ENCODE measurements at regions not wholly inside any gene's neighbourhood (a gene's known extent, or its start where the extent isn't known, plus 50 kb on each side); places are given as distances from the start of the nearest gene placed in this dataset.

DNA sequence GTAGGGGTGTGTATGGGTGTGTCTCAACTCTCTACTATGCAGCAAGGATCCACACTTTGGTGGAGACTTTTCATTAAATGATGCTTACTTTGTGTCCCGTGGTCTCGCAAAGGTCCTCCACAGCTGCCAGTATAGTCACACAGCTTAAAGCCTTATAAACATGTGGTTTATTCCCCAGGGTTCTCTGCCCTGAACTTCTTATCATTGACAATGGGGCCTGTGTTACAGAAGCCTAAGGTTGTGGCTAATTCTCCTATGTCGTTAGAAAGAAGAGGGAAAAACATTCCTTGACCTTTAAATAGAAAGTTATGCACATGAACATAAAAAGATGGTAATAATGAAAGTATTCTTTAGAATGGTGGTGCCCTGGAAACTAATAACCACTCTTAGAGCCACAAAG lies 201.4 kb downstream of the INHBA start:
- H3K4me1 Mint-ChIP-seq (ENCODE audit: low read depth): no peaks in the 10 kb centered on the region
- H3K9me3 Mint-ChIP-seq: peaks cover 6% of the 10 kb centered on the region
- no peak overlapping the region for H3K4me3 Mint-ChIP-seq
- H3K27me3 Mint-ChIP-seq: no peaks in the 10 kb centered on the region
- no peaks in the 10 kb centered on the region for H3K36me3 Mint-ChIP-seq
- POLR2A ChIA-PET: no interaction called here
- DNase-seq: no peak
- H3K27ac Mint-ChIP-seq: no peak overlapping the region
- CTCF ChIA-PET: no interaction called here
- intact Hi-C loops (cut with micrococcal nuclease): no loop called here

DNA sequence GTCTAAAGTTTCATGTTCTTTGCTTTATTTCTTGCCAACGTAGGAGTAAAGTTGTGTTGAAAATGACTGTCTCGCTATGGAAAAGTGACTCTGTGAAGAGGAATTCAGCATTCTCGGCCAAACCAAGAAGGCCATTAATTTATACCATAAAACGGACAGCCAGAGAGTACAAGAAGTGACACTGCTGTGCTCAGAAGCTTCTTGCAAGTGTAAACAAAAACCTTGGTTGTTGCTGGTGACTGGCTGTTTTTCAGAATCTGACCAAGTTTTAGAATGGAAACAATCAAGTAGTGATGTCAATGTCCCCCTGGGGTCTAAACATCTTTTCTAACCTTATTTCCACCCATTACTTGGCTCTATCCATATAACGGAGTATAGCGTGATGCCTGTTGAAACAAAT lies 201.9 kb downstream of the INHBA start:
- ChIA-PET CTCF (no interaction called here), POLR2A (no interaction called here)
- intact Hi-C loops (cut with micrococcal nuclease): no loop called here
- H3K36me3 Mint-ChIP-seq: no peaks in the 10 kb centered on the region
- no peak overlapping the region for H3K4me3 Mint-ChIP-seq
- no peaks in the 10 kb centered on the region for H3K27me3 Mint-ChIP-seq
- no peak for DNase-seq
- H3K27ac Mint-ChIP-seq: no peak overlapping the region
- peaks cover 6% of the 10 kb centered on the region for H3K9me3 Mint-ChIP-seq
- no peaks in the 10 kb centered on the region for H3K4me1 Mint-ChIP-seq (ENCODE audit: low read depth)

DNA sequence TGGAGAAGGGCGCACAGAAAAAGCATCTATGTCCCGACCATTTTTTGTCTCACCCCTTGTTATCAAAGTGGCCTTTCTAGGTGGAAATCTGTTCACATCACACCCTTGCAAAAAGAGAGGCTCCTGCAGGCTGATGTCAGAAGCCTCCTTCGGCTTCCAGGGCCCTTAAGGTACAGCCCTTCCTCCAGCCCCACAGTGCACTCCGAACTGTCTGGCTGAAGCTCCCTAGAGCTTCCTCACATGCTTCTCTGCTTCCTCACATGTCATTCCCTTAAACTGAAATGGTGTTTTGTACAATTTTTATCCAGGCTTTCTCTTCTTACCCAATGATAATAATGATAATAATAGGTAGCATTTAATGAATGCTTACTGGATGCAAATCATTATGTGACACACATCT lies 210.3 kb downstream of the INHBA start:
- ChIA-PET POLR2A (no interaction called here), CTCF (no interaction called here)
- Mint-ChIP-seq H3K36me3 (no peaks in the 10 kb centered on the region), H3K4me1 (ENCODE audit: low read depth) (no peaks in the 10 kb centered on the region), H3K27ac (no peak overlapping the region), H3K4me3 (no peak overlapping the region), H3K27me3 (no peaks in the 10 kb centered on the region), H3K9me3 (no peaks in the 10 kb centered on the region)
- intact Hi-C loops (cut with micrococcal nuclease): no loop called here
- DNase-seq: no peak

DNA sequence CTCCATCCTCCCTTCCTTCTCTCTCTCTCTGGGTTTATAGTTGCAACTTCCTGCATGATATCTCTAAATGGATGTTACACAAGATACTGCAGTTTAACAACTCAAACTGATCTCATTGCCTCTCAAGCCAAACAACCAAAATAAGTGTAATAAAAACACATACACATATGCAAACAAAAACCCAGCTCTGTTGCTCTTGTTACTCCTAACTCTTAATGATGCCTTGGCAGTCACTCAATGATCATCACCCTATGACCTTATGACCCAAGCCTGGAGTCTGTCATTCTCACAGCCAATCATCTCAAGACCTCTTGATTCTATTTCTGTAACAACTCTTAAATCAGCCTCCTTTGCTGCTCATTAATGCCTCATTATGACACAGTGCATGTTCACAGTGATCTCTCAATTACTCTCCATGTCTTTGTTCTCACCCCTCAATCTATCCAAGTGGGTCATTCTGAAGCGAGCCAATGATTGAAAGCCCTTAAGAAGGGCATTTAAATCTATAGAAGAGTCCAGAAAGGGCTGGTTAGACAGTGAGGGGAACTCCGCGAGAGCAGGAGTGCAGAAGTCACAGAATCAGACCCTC lies 210.9 kb downstream of the INHBA start:
- Mint-ChIP-seq H3K36me3 (no peaks in the 10 kb centered on the region), H3K9me3 (no peaks in the 10 kb centered on the region), H3K27me3 (no peaks in the 10 kb centered on the region), H3K4me3 (no peak overlapping the region), H3K4me1 (ENCODE audit: low read depth) (no peaks in the 10 kb centered on the region), H3K27ac (no peak overlapping the region)
- DNase-seq: no peak
- intact Hi-C loops (cut with micrococcal nuclease): no loop called here
- CTCF ChIA-PET: no interaction called here
- POLR2A ChIA-PET: no interaction called here

DNA sequence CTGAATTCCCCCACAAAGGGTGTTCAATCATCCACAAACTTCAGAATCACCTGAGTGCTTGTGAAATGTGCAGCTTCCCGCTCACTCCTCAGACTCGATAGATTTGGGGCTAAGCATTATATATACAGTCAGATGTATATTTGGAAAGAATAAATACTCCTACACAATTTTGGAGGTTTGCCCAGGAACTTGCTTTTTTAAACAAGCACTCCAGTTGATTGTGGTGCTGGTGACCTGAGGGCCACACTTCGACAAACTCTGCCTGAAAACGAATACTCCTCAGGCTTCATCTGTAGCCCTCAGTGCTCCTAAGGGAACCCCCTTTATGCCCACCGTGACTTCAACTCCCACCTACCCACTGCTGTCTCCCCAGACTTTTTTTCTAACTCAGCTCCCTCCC lies 211.6 kb downstream of the INHBA start:
- H3K36me3 Mint-ChIP-seq: no peaks in the 10 kb centered on the region
- no peak for DNase-seq
- intact Hi-C loops (cut with micrococcal nuclease): no loop called here
- no peak overlapping the region for H3K27ac Mint-ChIP-seq
- no peaks in the 10 kb centered on the region for H3K9me3 Mint-ChIP-seq
- no peaks in the 10 kb centered on the region for H3K4me1 Mint-ChIP-seq (ENCODE audit: low read depth)
- CTCF ChIA-PET: no interaction called here
- no peaks in the 10 kb centered on the region for H3K27me3 Mint-ChIP-seq
- no peak overlapping the region for H3K4me3 Mint-ChIP-seq
- POLR2A ChIA-PET: no interaction called here

DNA sequence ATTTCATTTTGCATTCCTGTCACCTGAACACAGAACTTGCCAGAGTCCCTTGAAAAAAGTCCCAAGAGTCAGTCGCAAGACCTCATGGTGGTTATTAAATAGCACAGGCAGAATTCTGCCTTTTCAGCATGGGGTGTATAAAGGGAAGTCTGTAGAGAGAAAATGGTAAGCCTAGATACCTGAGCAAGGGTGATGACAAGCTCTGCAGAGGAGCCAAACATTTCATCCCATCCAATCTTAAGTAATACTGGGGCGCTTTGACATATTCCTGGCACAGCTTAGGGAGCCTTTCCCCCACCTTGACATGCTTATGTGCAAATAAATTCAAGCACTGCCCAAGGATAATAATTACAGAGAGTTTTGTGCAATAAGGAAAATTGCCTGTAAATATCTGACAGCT lies 213.0 kb downstream of the INHBA start:
- no peak for DNase-seq
- intact Hi-C loops (cut with micrococcal nuclease): no loop called here
- Mint-ChIP-seq H3K36me3 (no peaks in the 10 kb centered on the region), H3K27me3 (no peaks in the 10 kb centered on the region), H3K27ac (no peak overlapping the region), H3K4me3 (no peak overlapping the region), H3K9me3 (peaks cover 2% of the 10 kb centered on the region), H3K4me1 (ENCODE audit: low read depth) (no peaks in the 10 kb centered on the region)
- ChIA-PET POLR2A (no interaction called here), CTCF (no interaction called here)

DNA sequence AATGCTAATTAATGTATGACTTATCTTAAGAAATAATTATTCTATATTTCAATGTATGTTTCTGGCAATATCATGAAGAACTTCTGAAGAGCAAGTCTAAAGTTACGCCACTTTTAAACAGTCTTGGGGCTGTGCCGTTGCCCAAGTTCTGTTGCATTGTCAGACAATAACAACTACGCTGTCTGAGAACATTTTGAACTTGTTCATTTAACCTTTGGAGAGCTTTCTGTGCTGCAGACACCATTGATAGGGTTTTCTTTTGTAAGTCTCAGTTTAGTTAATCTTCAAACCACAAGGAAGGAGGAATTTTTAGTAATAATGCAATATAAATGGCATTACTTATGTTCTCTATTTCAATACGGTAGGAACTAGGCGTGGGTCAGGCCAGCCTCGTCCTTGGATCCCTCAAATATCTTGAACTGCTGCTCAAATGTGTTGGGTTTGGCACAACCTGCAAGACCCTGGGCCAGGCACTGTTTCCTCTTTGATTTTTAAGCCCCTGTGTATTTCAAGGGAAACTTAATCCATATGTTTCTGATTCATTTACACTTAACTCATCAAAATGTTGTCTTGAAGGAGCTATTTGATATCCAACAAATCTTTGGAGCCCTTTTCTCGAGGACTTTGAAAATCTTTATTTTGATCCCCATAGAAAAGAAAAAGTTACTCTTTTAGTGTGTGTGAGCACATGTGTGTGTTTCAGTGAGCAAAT lies 215.5 kb downstream of the INHBA start:
- ChIA-PET POLR2A (no interaction called here), CTCF (no interaction called here)
- DNase-seq: no peak
- Mint-ChIP-seq H3K4me1 (ENCODE audit: low read depth) (no peaks in the 10 kb centered on the region), H3K4me3 (no peak overlapping the region), H3K27ac (no peak overlapping the region), H3K27me3 (no peaks in the 10 kb centered on the region), H3K9me3 (peaks cover 4% of the 10 kb centered on the region), H3K36me3 (no peaks in the 10 kb centered on the region)
- intact Hi-C loops (cut with micrococcal nuclease): no loop called here

DNA sequence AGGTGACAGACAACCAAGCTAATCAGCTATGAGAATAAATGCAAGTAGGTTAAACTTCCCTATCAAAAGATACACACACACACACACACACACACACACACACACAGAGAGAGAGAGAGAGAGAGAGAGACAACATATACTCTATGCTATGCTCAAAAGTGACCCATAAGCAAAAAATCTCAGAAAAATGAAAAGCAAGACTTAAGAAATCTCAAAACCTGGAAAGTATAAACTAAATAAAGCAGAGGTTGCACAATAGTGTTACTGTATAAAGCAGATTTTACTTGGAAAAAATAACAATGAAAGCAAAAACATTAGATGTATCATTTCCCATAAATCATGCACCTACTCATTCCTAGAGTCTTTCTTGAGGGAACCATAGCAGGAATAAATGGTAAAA lies 221.5 kb downstream of the INHBA start:
- intact Hi-C loops (cut with micrococcal nuclease): no loop called here
- ChIA-PET CTCF (no interaction called here), POLR2A (no interaction called here)
- Mint-ChIP-seq H3K4me3 (no peak overlapping the region), H3K27me3 (no peaks in the 10 kb centered on the region), H3K4me1 (ENCODE audit: low read depth) (no peaks in the 10 kb centered on the region), H3K9me3 (peaks cover 7% of the 10 kb centered on the region), H3K36me3 (no peaks in the 10 kb centered on the region), H3K27ac (no peak overlapping the region)
- no peak for DNase-seq

DNA sequence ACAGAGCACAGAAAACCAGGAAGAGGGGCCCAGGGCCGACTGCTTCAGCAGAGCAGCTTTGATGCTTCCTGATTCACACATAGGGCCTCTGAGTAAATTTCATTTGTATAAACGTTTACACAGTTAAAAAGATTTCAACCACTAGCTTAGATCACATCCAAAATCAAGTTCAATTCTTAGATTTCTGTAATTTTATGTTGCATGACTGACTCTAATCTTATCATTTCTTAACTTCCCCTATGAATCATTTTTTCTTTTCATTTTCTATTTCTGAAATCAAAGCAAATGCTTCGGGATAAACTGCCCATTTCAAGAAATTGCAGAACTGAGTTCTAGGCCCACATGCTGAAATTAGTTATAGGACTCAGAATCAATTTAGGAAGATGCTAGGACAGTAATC lies 224.7 kb downstream of the INHBA start:
- DNase-seq: no peak
- intact Hi-C loops (cut with micrococcal nuclease): no loop called here
- ChIA-PET CTCF (no interaction called here), POLR2A (no interaction called here)
- H3K27ac Mint-ChIP-seq: no peak overlapping the region
- no peak overlapping the region for H3K4me3 Mint-ChIP-seq
- H3K36me3 Mint-ChIP-seq: no peaks in the 10 kb centered on the region
- H3K27me3 Mint-ChIP-seq: no peaks in the 10 kb centered on the region
- peaks cover 2% of the 10 kb centered on the region for H3K9me3 Mint-ChIP-seq
- no peaks in the 10 kb centered on the region for H3K4me1 Mint-ChIP-seq (ENCODE audit: low read depth)

DNA sequence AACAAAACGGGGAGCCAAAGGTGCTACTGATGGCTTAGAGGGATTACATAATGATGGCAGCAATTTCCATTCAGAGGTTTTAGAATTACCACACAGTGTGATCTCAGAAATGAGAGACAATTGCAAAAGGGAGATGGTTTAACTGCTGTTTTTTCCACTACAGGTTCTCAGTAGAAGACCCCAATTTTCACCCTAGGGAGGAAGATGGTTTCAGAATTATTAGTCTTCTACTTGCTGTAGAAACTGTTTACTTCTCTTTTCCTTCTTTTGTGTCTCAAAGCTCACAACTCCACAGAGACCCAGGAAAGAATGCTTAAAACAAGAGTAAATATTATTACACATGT lies 226.5 kb downstream of the INHBA start:
- Mint-ChIP-seq H3K27me3 (no peaks in the 10 kb centered on the region), H3K9me3 (peaks cover 2% of the 10 kb centered on the region), H3K4me1 (ENCODE audit: low read depth) (no peaks in the 10 kb centered on the region), H3K4me3 (no peak overlapping the region), H3K27ac (no peak overlapping the region), H3K36me3 (no peaks in the 10 kb centered on the region)
- intact Hi-C loops (cut with micrococcal nuclease): no loop called here
- ChIA-PET CTCF (no interaction called here), POLR2A (no interaction called here)
- DNase-seq: no peak

DNA sequence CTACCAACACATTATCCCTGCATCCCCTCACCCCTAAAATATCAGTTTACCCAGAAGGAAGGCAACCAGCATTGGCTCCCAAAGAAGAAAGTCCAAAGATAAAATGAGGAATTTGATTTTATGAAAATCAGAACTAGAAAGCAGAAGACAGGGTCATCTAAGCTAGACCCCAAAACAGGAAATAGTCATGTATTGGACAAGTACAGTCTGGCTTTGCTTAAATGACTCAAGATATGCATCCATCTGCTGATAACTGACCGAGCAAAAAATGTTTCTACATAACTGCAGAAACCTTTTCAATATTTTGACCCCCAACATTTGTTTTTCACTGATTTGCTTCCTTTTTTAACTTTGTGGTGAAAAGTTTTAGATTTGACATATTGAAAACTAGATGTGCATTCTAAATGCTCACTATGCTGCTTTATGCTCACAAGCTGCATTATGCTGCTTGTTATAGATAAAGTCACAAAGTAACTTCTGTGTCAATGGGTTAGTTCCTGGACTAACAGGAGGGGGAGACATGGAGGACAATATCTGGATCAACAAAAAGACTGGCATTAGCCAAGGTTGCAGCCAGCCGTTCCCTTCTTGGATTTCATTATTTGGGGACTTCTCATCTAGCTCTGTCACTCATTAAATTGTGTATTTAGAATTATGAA lies 227.0 kb downstream of the INHBA start:
- DNase-seq: no peak
- POLR2A ChIA-PET: no interaction called here
- CTCF ChIA-PET: no interaction called here
- H3K4me3 Mint-ChIP-seq: no peak overlapping the region
- no peaks in the 10 kb centered on the region for H3K36me3 Mint-ChIP-seq
- peaks cover 6% of the 10 kb centered on the region for H3K9me3 Mint-ChIP-seq
- H3K27me3 Mint-ChIP-seq: no peaks in the 10 kb centered on the region
- intact Hi-C loops (cut with micrococcal nuclease): no loop called here
- H3K27ac Mint-ChIP-seq: no peak overlapping the region
- H3K4me1 Mint-ChIP-seq (ENCODE audit: low read depth): no peaks in the 10 kb centered on the region

DNA sequence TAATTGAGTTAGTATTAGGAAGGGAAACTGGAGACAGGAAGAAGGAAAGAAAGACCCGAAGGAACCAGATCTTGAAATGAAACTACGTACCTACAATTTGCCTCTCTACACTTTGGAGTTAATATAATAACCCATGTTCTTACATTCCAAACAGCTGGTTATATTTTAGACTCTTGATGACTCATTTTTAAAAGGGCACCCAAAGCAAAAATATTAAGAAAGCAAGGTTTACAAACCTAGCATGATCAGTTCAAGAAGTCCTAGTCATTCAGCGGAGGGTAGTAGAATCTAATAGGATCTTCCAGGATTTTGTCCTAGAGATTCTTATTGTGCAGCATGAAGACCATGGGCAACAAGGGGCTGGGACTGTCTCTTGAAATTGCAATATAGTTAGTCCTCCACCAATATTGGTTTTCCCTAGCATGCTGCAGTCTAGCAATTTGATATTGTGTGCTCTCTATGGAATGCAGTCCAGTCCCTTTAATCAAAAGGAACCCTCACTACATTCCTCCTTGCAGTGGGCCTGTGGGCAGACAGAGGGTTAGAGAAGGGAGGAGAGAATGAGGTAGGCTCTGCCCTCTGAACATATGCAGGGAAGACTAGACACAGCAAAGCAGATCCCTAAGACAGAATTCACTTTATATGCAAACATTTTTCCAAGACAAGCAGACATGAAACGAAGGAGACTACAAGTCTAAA lies 230.3 kb downstream of the INHBA start:
- intact Hi-C loops (cut with micrococcal nuclease): no loop called here
- H3K4me3 Mint-ChIP-seq: no peak overlapping the region
- no peaks in the 10 kb centered on the region for H3K27me3 Mint-ChIP-seq
- DNase-seq: no peak
- ChIA-PET CTCF (no interaction called here), POLR2A (no interaction called here)
- peaks cover 3% of the 10 kb centered on the region for H3K9me3 Mint-ChIP-seq
- no peaks in the 10 kb centered on the region for H3K4me1 Mint-ChIP-seq (ENCODE audit: low read depth)
- no peak overlapping the region for H3K27ac Mint-ChIP-seq
- no peaks in the 10 kb centered on the region for H3K36me3 Mint-ChIP-seq

DNA sequence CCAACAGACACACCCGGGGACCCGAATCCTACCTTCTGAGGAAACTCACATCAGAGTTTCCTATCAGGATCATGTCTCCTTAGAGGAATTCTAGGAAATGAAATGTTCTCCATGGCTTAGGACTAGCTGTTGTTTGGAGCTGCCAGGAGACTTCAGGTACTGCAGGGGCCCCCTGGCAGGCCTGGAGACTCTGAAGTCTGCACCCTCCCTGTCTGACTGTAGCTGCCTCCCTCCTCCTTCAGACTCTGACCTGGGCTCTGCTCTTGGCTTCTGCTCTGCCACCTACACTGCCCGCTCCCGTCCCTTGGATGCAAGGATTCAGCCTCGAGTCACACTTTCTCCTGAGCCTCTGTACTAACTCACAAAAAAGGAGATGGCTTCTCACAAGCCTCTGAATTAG lies 232.8 kb downstream of the INHBA start:
- no peaks in the 10 kb centered on the region for H3K36me3 Mint-ChIP-seq
- DNase-seq: no peak
- no peak overlapping the region for H3K27ac Mint-ChIP-seq
- H3K27me3 Mint-ChIP-seq: no peaks in the 10 kb centered on the region
- no peaks in the 10 kb centered on the region for H3K4me1 Mint-ChIP-seq (ENCODE audit: low read depth)
- POLR2A ChIA-PET: no interaction called here
- peaks cover 6% of the 10 kb centered on the region for H3K9me3 Mint-ChIP-seq
- intact Hi-C loops (cut with micrococcal nuclease): no loop called here
- H3K4me3 Mint-ChIP-seq: no peak overlapping the region
- CTCF ChIA-PET: no interaction called here

Data from activated CD4-positive, alpha-beta memory T cell treated with anti-CD3 and anti-CD28 coated beads for 36 hours (primary cell).